ENCODE measurements at regions not wholly inside any gene's neighbourhood (a gene's known extent, or its start where the extent isn't known, plus 50 kb on each side); places are given as distances from the start of the nearest gene placed in this dataset.

GRCh38 chr6:126945812-126946360 lies 172.6 kb upstream of the RSPO3 start:
- Histone ChIP-seq H3K4me3 (ENCODE audit: low read length) (no peak overlapping the region), H3K9me2 (replicated peaks; ENCODE audit: insufficient read depth, low read length) (no peaks in the 10 kb centered on the region), H3K4me2 (ENCODE audit: low read depth, low read length, poor library complexity, severe bottlenecking) (no peak overlapping the region), H3K27ac (ENCODE audit: low read length) (no peak overlapping the region), H2AFZ (ENCODE audit: low read length) (no peak overlapping the region), H3K9ac (ENCODE audit: low read length) (no peak overlapping the region), H3K4me1 (ENCODE audit: low read length) (no peaks in the 10 kb centered on the region), H3K9me3 (ENCODE audit: low read length) (no peaks in the 10 kb centered on the region), H3K27me3 (ENCODE audit: low read length) (no peaks in the 10 kb centered on the region), H3K36me3 (ENCODE audit: insufficient read depth, low read length) (no peaks in the 10 kb centered on the region), H4K20me1 (ENCODE audit: insufficient read depth, low read depth, low read length) (no peaks in the 10 kb centered on the region), H3K79me2 (ENCODE audit: low read length) (no peaks in the 10 kb centered on the region)
- no peak for DNase-seq

DNA sequence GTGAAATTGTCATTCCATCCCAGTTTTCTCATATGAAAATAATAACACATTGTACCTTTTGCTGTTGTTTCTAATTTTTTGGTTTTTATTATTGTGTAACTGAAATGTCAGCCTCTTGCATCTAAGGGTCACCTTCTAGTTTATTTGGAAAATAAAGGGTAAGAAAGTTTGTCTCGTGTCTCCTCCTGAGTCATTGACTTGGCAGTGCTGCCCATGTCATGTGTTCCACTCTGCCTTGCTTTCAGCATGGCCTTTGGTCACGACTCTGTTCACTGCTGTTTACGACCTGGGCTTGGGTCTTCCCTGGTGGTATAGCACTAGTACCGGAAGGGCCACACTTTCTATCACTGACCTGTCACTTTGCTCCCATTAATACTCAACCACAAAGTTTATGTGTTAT lies 171.4 kb upstream of the RSPO3 start:
- no peaks in the 10 kb centered on the region for H3K36me3 ChIP-seq (ENCODE audit: insufficient read depth, low read length)
- H3K4me3 ChIP-seq (ENCODE audit: low read length) = no peak overlapping the region
- DNase-seq = no peak
- H3K4me2 ChIP-seq (ENCODE audit: low read depth, low read length, poor library complexity, severe bottlenecking) = no peak overlapping the region
- H3K27me3 ChIP-seq (ENCODE audit: low read length) = no peaks in the 10 kb centered on the region
- no peak overlapping the region for H2AFZ ChIP-seq (ENCODE audit: low read length)
- H3K79me2 ChIP-seq (ENCODE audit: low read length) = no peaks in the 10 kb centered on the region
- H3K9me2 ChIP-seq (replicated peaks; ENCODE audit: insufficient read depth, low read length) = no peaks in the 10 kb centered on the region
- H4K20me1 ChIP-seq (ENCODE audit: insufficient read depth, low read depth, low read length) = no peaks in the 10 kb centered on the region
- H3K27ac ChIP-seq (ENCODE audit: low read length) = no peak overlapping the region
- H3K9me3 ChIP-seq (ENCODE audit: low read length) = no peaks in the 10 kb centered on the region
- H3K4me1 ChIP-seq (ENCODE audit: low read length) = no peaks in the 10 kb centered on the region
- H3K9ac ChIP-seq (ENCODE audit: low read length) = no peak overlapping the region

DNA sequence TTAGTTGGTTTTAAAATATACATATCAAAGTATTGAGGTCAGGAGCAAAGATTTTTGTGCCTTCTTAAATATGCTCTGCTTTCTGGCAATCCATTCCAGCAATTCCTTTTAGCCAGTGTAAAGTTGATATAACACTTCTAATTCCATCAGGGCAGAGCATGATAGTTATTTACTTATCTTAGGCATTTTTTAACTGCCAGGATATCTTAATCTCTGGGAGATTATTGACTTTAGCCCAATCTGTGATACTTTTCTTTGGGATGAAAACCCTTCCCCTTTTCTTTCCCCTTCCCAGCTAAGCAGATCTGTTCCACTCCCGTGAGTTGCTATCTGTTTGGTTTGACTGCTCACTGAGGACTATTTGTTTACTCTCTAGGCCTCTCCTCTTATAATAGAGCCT lies 168.7 kb upstream of the RSPO3 start:
- no peak overlapping the region for H2AFZ ChIP-seq (ENCODE audit: low read length)
- H3K36me3 ChIP-seq (ENCODE audit: insufficient read depth, low read length) = no peaks in the 10 kb centered on the region
- H4K20me1 ChIP-seq (ENCODE audit: insufficient read depth, low read depth, low read length) = no peaks in the 10 kb centered on the region
- H3K9ac ChIP-seq (ENCODE audit: low read length) = no peak overlapping the region
- DNase-seq = no peak
- H3K9me3 ChIP-seq (ENCODE audit: low read length) = no peaks in the 10 kb centered on the region
- no peaks in the 10 kb centered on the region for H3K9me2 ChIP-seq (replicated peaks; ENCODE audit: insufficient read depth, low read length)
- no peak overlapping the region for H3K27ac ChIP-seq (ENCODE audit: low read length)
- no peaks in the 10 kb centered on the region for H3K79me2 ChIP-seq (ENCODE audit: low read length)
- no peak overlapping the region for H3K4me3 ChIP-seq (ENCODE audit: low read length)
- no peaks in the 10 kb centered on the region for H3K4me1 ChIP-seq (ENCODE audit: low read length)
- no peaks in the 10 kb centered on the region for H3K27me3 ChIP-seq (ENCODE audit: low read length)
- no peak overlapping the region for H3K4me2 ChIP-seq (ENCODE audit: low read depth, low read length, poor library complexity, severe bottlenecking)

DNA sequence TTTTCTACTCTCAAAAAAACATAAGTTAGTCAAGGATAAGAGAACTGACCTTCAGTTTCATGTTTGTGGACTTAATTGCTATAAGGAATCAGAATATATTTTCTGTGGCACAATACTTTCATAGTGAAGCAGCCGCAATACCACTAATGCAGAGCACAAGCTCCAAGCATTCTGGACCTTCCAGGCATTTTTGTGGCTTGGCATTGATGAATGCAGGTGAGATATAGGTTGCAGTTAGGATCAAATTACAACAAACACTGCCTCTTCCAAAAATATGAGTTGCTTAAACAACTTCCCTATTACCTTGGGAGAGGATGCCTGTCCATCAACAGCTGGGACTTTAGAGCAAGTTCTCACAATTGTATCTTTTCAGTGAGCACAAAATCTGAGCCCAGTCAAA lies 162.8 kb upstream of the RSPO3 start:
- Histone ChIP-seq H3K79me2 (ENCODE audit: low read length) (no peaks in the 10 kb centered on the region), H3K9me2 (replicated peaks; ENCODE audit: insufficient read depth, low read length) (no peaks in the 10 kb centered on the region), H3K27me3 (ENCODE audit: low read length) (no peaks in the 10 kb centered on the region), H3K36me3 (ENCODE audit: insufficient read depth, low read length) (no peaks in the 10 kb centered on the region), H2AFZ (ENCODE audit: low read length) (no peak overlapping the region), H3K4me2 (ENCODE audit: low read depth, low read length, poor library complexity, severe bottlenecking) (no peak overlapping the region), H3K27ac (ENCODE audit: low read length) (no peak overlapping the region), H3K9ac (ENCODE audit: low read length) (no peak overlapping the region), H3K9me3 (ENCODE audit: low read length) (no peaks in the 10 kb centered on the region), H4K20me1 (ENCODE audit: insufficient read depth, low read depth, low read length) (no peaks in the 10 kb centered on the region), H3K4me3 (ENCODE audit: low read length) (no peak overlapping the region), H3K4me1 (ENCODE audit: low read length) (no peaks in the 10 kb centered on the region)
- DNase-seq = no peak

GRCh38 chr6:126957721-126958120 lies 160.8 kb upstream of the RSPO3 start:
- Histone ChIP-seq H3K36me3 (ENCODE audit: insufficient read depth, low read length) (no peaks in the 10 kb centered on the region), H3K9ac (ENCODE audit: low read length) (no peak overlapping the region), H3K4me3 (ENCODE audit: low read length) (no peak overlapping the region), H3K4me1 (ENCODE audit: low read length) (no peaks in the 10 kb centered on the region), H3K79me2 (ENCODE audit: low read length) (no peaks in the 10 kb centered on the region), H3K9me3 (ENCODE audit: low read length) (no peaks in the 10 kb centered on the region), H4K20me1 (ENCODE audit: insufficient read depth, low read depth, low read length) (no peaks in the 10 kb centered on the region), H2AFZ (ENCODE audit: low read length) (no peak overlapping the region), H3K9me2 (replicated peaks; ENCODE audit: insufficient read depth, low read length) (no peaks in the 10 kb centered on the region), H3K4me2 (ENCODE audit: low read depth, low read length, poor library complexity, severe bottlenecking) (no peak overlapping the region), H3K27ac (ENCODE audit: low read length) (no peak overlapping the region), H3K27me3 (ENCODE audit: low read length) (no peaks in the 10 kb centered on the region)
- no peak for DNase-seq

DNA sequence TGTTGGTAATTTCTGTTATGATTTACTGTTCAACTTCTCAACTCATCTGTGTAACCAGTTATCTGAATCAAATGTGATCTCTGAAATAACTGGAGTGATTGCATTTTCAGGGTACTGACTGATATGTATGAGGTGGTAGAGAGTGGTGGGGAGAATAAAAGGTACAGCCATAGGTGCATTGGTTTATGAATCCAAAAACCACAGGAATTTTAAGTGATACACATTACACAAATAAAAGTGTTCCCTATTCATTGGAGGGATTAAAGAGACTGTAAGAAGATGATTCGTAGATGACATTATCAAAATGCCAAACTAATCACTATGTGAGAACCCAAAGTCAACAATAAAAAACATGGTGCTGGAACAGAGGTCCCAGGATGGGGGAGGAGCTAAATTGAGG lies 158.7 kb upstream of the RSPO3 start:
- H3K36me3 ChIP-seq (ENCODE audit: insufficient read depth, low read length) = no peaks in the 10 kb centered on the region
- no peak overlapping the region for H3K27ac ChIP-seq (ENCODE audit: low read length)
- no peak overlapping the region for H3K4me2 ChIP-seq (ENCODE audit: low read depth, low read length, poor library complexity, severe bottlenecking)
- H3K4me3 ChIP-seq (ENCODE audit: low read length) = no peak overlapping the region
- no peaks in the 10 kb centered on the region for H3K9me2 ChIP-seq (replicated peaks; ENCODE audit: insufficient read depth, low read length)
- no peak for DNase-seq
- no peaks in the 10 kb centered on the region for H3K79me2 ChIP-seq (ENCODE audit: low read length)
- no peaks in the 10 kb centered on the region for H4K20me1 ChIP-seq (ENCODE audit: insufficient read depth, low read depth, low read length)
- H3K27me3 ChIP-seq (ENCODE audit: low read length) = no peaks in the 10 kb centered on the region
- H2AFZ ChIP-seq (ENCODE audit: low read length) = no peak overlapping the region
- H3K9ac ChIP-seq (ENCODE audit: low read length) = no peak overlapping the region
- no peaks in the 10 kb centered on the region for H3K4me1 ChIP-seq (ENCODE audit: low read length)
- H3K9me3 ChIP-seq (ENCODE audit: low read length) = no peaks in the 10 kb centered on the region

- no peaks in the 10 kb centered on the region for H3K79me2 ChIP-seq (ENCODE audit: low read length)
- H3K9me2 ChIP-seq (replicated peaks; ENCODE audit: insufficient read depth, low read length) = 0 out of 2 replicates have a peak, but pooled peaks cover 3% of the 10 kb centered on the region
- H3K4me2 ChIP-seq (ENCODE audit: low read depth, low read length, poor library complexity, severe bottlenecking) = no peak overlapping the region
- H3K27ac ChIP-seq (ENCODE audit: low read length) = no peak overlapping the region
- no peak overlapping the region for H3K9ac ChIP-seq (ENCODE audit: low read length)
- no peaks in the 10 kb centered on the region for H3K9me3 ChIP-seq (ENCODE audit: low read length)
- no peak for DNase-seq
- H3K4me1 ChIP-seq (ENCODE audit: low read length) = peaks cover 4% of the 10 kb centered on the region; the same call in 1 of the 2 replicates
- H3K27me3 ChIP-seq (ENCODE audit: low read length) = no peaks in the 10 kb centered on the region
- H3K36me3 ChIP-seq (ENCODE audit: insufficient read depth, low read length) = no peaks in the 10 kb centered on the region
- no peak overlapping the region for H2AFZ ChIP-seq (ENCODE audit: low read length)
- no peaks in the 10 kb centered on the region for H4K20me1 ChIP-seq (ENCODE audit: insufficient read depth, low read depth, low read length)
- H3K4me3 ChIP-seq (ENCODE audit: low read length) = no peak overlapping the region
These were observed 155.2 kb upstream of the RSPO3 start for GRCh38 chr6:126963077-126963809.

- no peak overlapping the region for H3K27ac ChIP-seq (ENCODE audit: low read length)
- no peak overlapping the region for H3K4me2 ChIP-seq (ENCODE audit: low read depth, low read length, poor library complexity, severe bottlenecking)
- H4K20me1 ChIP-seq (ENCODE audit: insufficient read depth, low read depth, low read length) = no peaks in the 10 kb centered on the region
- DNase-seq = no peak
- H3K27me3 ChIP-seq (ENCODE audit: low read length) = no peaks in the 10 kb centered on the region
- no peaks in the 10 kb centered on the region for H3K9me3 ChIP-seq (ENCODE audit: low read length)
- no peaks in the 10 kb centered on the region for H3K79me2 ChIP-seq (ENCODE audit: low read length)
- H3K36me3 ChIP-seq (ENCODE audit: insufficient read depth, low read length) = no peaks in the 10 kb centered on the region
- H3K9me2 ChIP-seq (replicated peaks; ENCODE audit: insufficient read depth, low read length) = 0 out of 2 replicates have a peak, but pooled peaks cover 3% of the 10 kb centered on the region
- H3K4me1 ChIP-seq (ENCODE audit: low read length) = peaks cover 4% of the 10 kb centered on the region; the same call in 1 of the 2 replicates
- H3K4me3 ChIP-seq (ENCODE audit: low read length) = no peak overlapping the region
- no peak overlapping the region for H2AFZ ChIP-seq (ENCODE audit: low read length)
- no peak overlapping the region for H3K9ac ChIP-seq (ENCODE audit: low read length)
These were observed 151.0 kb upstream of the RSPO3 start for GRCh38 chr6:126967296-126968005.

Data from Karpas-422 (cell line).